WERI-Rb-1 (cell line): ENCODE measurements at regions not wholly inside any gene's neighbourhood (a gene's known extent, or its start where the extent isn't known, plus 50 kb on each side); places are given as distances from the start of the nearest gene placed in this dataset.
"Not testable (repeated sequence)": the region's sequence is repeated elsewhere in the genome, so short reads cannot be mapped to it uniquely, and the experiment has no call there.

Experiments used
- DNase-seq: peaks from one replicate; pipeline ENCODE4 v3.0.0-alpha.2; 2020
- H3K27ac ChIP-seq: fragments of 250-450 bp; sonication (Bioruptor Pico); 2 replicates; pipeline ENCODE4 v1.5.1; 2020; ENCODE audit warnings: mild to moderate bottlenecking, moderate library complexity
- H3K27me3 ChIP-seq: fragments of 250-450 bp; sonication (Bioruptor Pico); 2 replicates; pipeline ENCODE4 v1.5.1; 2021; ENCODE audit warnings: mild to moderate bottlenecking, low read depth, moderate library complexity; ENCODE audit not compliant: insufficient read depth, severe bottlenecking
- H3K36me3 ChIP-seq: fragments of 250-450 bp; sonication (Bioruptor Pico); 2 replicates; pipeline ENCODE4 v1.5.1; 2020; ENCODE audit warnings: mild to moderate bottlenecking, moderate library complexity
- H3K4me3 ChIP-seq: 2 replicates; pipeline ENCODE4 v1.5.1; 2011; ENCODE audit warnings: low read depth, mild to moderate bottlenecking, control low read depth, low read length
- H3K9me3 ChIP-seq: fragments of 250-450 bp; sonication (Bioruptor Pico); 2 replicates; pipeline ENCODE4 v1.5.1; 2021; ENCODE audit warnings: mild to moderate bottlenecking, moderate library complexity; ENCODE audit not compliant: severe bottlenecking
- CTCF ChIP-seq: IDR thresholded peaks from 2 replicates; pipeline ENCODE4 v1.5.1; 2011; ENCODE audit warnings: low read depth, mild to moderate bottlenecking, control low read depth, inconsistent platforms, low read length

GRCh38 chr21:35517865-35518264, 468.8 kb upstream of the RUNX1 start:
- Histone ChIP-seq H3K27me3 (peaks cover 88% of the 10 kb centered on the region), H3K36me3 (no peaks in the 10 kb centered on the region), H3K4me3 (no peak overlapping the region), H3K27ac (no peak overlapping the region), H3K9me3 (no peaks in the 10 kb centered on the region)
- TF ChIP-seq CTCF = no peak
- no peak for DNase-seq

- H3K36me3 ChIP-seq, H3K27ac ChIP-seq, H3K4me3 ChIP-seq, DNase-seq, H3K9me3 ChIP-seq: not testable (repeated sequence)
- peaks cover 83% of the 10 kb centered on the region for H3K27me3 ChIP-seq
These were observed 467.2 kb upstream of the RUNX1 start for GRCh38 chr21:35516292-35516691.

GRCh38 chr21:35512346-35512745, 463.2 kb upstream of the RUNX1 start:
- no peak for TF ChIP-seq CTCF
- H3K9me3 ChIP-seq = no peaks in the 10 kb centered on the region
- H3K36me3 ChIP-seq = no peaks in the 10 kb centered on the region
- H3K4me3 ChIP-seq = no peak overlapping the region
- DNase-seq = no peak
- H3K27ac ChIP-seq = no peak overlapping the region
- H3K27me3 ChIP-seq = peaks cover 83% of the 10 kb centered on the region

DNA sequence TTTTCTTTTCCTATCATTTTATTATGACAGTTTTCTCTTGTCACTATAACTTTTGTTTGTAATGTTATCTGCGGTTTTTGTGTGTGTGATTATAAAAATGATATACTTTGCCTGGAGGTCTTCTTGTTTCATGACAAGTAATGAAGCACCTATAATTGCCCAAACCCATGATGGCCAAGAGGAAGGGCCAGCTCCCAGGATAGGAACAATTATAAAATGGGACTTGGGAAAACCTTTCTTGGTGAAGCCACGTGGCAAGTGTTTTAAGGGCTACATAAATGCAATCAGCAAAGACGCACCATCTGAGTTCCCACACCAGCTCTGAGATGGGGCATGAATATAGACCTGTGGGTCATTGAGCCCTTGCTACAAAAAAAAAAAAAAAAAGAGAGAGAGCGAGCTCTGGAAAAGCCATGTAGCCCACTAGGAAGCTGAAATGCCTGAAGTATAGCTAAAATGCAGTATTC, 462.6 kb upstream of the RUNX1 start:
- no peak for TF ChIP-seq CTCF
- no peak for DNase-seq

GRCh38 chr21:35510957-35511695, 462.0 kb upstream of the RUNX1 start:
- peaks cover 87% of the 10 kb centered on the region for H3K27me3 ChIP-seq
- no peaks in the 10 kb centered on the region for H3K36me3 ChIP-seq
- H3K27ac ChIP-seq = no peak overlapping the region
- no peak overlapping the region for H3K4me3 ChIP-seq
- TF ChIP-seq CTCF = no peak
- DNase-seq = no peak
- H3K9me3 ChIP-seq = no peaks in the 10 kb centered on the region

More for the DNA sequence above, 462.6 kb upstream of the RUNX1 start:
- H3K9me3 ChIP-seq = no peaks in the 10 kb centered on the region
- H3K36me3 ChIP-seq = no peaks in the 10 kb centered on the region
- H3K4me3 ChIP-seq = no peak overlapping the region
- H3K27me3 ChIP-seq = peaks cover 84% of the 10 kb centered on the region
- H3K27ac ChIP-seq = no peak overlapping the region

DNA sequence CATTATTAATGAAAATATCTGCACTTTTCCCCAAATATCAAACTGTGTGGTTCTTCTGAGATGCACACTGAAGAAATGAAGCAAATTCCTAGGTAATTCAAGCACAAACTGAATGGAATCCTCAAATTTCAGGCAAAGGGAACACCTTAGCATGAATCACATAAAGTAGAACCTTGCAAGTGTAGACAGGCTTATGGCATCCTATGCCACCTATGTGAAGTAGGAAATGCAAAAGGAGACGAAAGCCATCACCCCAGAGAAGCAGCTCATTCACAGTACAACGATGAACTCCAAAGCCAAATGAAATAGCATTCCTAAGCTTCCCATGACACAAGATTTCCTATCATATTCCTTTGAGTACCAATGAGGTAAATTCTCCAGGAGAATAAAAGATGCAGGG, 461.2 kb upstream of the RUNX1 start:
- H3K27ac ChIP-seq = no peak overlapping the region
- no peak for TF ChIP-seq CTCF
- H3K36me3 ChIP-seq = no peaks in the 10 kb centered on the region
- H3K4me3 ChIP-seq = no peak overlapping the region
- DNase-seq = no peak
- H3K9me3 ChIP-seq = no peaks in the 10 kb centered on the region
- H3K27me3 ChIP-seq = peaks cover 89% of the 10 kb centered on the region
